Ecto neural progenitor cell (in vitro differentiated cells): ENCODE measurements at regions not wholly inside any gene's neighbourhood (a gene's known extent, or its start where the extent isn't known, plus 50 kb on each side); places are given as distances from the start of the nearest gene placed in this dataset.
A peak's percentile ranks its signal among the peaks of the same experiment; 100 is the strongest.

Source experiments
- DNase-seq: peaks from one replicate; pipeline ENCODE4 v3.0.0-alpha.2; 2018; ENCODE audit warnings: low spot score

- DNase-seq: peak; percentile 13
These were observed 113.9 kb downstream of the MATN1 start for GRCh38 chr1:30609336-30609998.

DNA sequence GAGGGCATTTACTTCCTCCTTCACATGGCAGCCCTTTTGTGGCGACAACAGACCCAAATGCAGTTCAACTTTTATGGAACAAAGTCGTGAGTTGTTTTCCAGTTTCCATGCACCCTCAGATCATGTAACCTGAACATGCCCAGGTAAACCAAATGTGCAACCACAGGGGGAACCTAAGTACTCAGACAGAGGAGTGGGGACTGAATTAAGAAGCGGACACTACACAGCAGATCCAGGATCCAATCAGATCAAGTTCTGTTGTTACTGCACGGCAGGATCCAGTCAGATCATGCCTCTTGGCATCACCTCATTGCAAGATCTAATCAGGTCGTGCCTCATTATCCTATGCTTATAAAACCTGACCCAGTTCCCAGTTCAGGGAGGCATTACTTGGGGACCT is 115.7 kb downstream of the MATN1 start:
- no peak for DNase-seq

GRCh38 chr1:30606166-30606565 is 117.2 kb downstream of the MATN1 start:
- DNase-seq: no peak

- DNase-seq: no peak
These were observed 117.9 kb downstream of the MATN1 start for GRCh38 chr1:30605441-30605920.

- no peak for DNase-seq
These were observed 118.5 kb downstream of the MATN1 start for GRCh38 chr1:30604801-30605440.

GRCh38 chr1:30603081-30603858 is 120.1 kb downstream of the MATN1 start:
- no peak for DNase-seq

GRCh38 chr1:30601316-30602085 is 121.9 kb downstream of the MATN1 start:
- no peak for DNase-seq

GRCh38 chr1:30600706-30601105 is 122.7 kb downstream of the MATN1 start:
- DNase-seq: no peak

- DNase-seq: no peak
These were observed 123.1 kb downstream of the MATN1 start for GRCh38 chr1:30600258-30600657.

- DNase-seq: no peak
These were observed 123.7 kb downstream of the MATN1 start for GRCh38 chr1:30599721-30600120.

- DNase-seq: no peak
These were observed 124.7 kb downstream of the MATN1 start for GRCh38 chr1:30598571-30599114.

- no peak for DNase-seq
These were observed 125.7 kb downstream of the MATN1 start for GRCh38 chr1:30597711-30598110.

- no peak for DNase-seq
These were observed 126.5 kb downstream of the MATN1 start for GRCh38 chr1:30596891-30597290.

GRCh38 chr1:30596470-30596869 is 126.9 kb downstream of the MATN1 start:
- no peak for DNase-seq

DNA sequence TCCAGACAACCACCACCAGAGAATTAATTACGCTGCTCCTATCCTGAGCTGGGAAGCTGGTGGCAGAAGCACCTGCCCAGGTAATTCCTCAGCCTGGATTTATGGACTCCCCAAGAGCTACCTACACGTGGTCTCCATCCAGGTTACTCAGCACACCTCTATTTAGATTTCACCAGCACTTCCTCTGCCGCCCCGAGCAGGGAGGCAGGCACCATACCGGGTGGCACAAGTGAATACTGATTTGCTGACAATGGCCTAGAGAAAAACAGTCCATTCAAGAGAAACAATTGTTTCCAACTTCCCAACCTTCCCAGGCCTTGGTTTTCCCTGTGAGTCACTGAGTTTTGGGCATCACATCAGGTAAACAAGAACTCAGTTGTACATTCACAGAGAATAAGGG is 134.3 kb downstream of the MATN1 start:
- no peak for DNase-seq

DNA sequence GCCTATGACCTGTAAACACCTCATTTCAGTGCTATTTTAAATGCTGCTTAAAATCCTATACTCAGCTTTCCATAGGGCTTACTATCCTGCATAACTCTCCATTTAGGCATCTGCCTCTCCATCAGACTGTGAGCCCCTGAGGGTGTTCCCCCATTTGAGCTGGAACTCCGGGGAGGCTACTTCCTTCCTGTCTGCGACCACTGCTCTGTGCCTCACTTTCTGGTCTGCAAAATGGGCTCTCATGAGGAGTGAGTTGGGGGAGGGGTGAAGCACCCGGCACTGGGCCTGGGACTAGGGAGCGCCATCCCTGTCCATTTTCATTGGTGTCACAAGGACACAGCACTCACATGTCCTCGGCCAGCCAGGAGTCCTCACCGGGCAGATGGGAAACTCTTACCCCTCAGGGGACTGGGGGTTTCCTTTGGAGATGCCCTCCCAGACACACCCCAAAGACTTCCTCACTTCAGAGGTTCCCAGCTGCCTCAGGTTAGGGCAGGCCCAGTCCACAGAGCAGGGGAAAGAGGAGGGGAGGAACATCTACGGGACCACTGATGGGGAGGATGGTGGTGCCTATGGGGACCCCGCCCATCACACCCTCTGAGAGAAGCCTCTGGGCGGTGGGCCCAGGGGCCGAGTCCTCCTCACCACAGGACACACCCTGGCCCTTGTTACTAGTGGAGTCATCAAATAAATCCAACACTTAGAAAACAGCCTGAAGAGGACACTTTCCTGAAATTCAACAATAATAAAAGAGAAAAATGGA is 134.9 kb downstream of the MATN1 start:
- peak; percentile 33 for DNase-seq

DNA sequence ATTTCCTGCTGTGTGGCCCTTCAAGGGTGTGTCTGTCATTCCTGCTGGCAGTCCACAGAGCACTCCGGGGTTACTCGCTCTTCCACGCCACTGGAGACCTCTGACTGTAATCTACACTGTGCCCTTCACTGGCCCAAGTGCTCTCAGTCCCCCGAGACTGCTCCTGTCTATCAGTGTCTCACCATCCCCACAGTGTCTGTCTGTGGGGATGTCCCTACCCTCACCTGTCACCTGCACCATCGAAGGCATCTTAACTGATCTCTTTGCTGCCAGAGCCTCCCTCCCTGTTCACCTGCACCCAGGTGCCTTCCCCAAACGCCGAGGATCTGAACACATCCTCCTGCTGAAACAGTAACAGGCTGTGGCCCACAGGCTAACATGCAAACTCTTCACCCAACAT is 136.7 kb downstream of the MATN1 start:
- peak; percentile 31 for DNase-seq

GRCh38 chr1:30579580-30579979 is 143.8 kb downstream of the MATN1 start:
- DNase-seq: no peak

GRCh38 chr1:30575066-30575465 is 148.3 kb downstream of the MATN1 start:
- DNase-seq: no peak

GRCh38 chr1:30572192-30572591 is 151.2 kb downstream of the MATN1 start:
- DNase-seq: no peak

DNA sequence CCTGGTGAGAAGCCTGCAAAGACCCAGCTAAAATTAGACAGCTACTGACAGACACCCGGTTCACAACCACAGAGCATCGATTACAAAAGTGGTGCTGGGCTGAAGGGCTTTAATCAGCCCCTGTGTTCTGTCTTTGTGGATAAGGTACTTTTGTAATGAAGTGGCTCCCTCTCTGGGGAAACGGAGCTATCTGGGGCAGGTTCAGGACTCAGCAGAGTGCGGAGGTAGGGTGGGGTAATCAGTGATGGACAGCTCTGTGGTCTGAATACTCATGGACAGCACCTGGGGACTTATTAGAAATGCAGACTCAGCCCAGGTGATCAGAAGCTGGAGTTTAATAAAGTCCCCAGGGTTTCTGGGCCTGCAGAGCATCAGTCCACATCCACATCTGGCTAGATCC is 152.0 kb downstream of the MATN1 start:
- DNase-seq: no peak
